ENCODE measurements at regions not wholly inside any gene's neighbourhood (a gene's known extent, or its start where the extent isn't known, plus 50 kb on each side); places are given as distances from the start of the nearest gene placed in this dataset.

GRCh38 chr4:53780736-53781400 is 189.6 kb upstream of the LNX1 start:
- TF ChIP-seq KLF7 (tag by site-specific recombination; IDR thresholded peaks at IDR 0.05; ENCODE audit: borderline replicate concordance) = no peak
- TF ChIP-seq WT1 (tag by site-specific recombination; IDR thresholded peaks at IDR 0.05) = no peak
- TF ChIP-seq ZNF148 (tag by site-specific recombination; IDR thresholded peaks at IDR 0.05; ENCODE audit: borderline replicate concordance) = no peak
- TF ChIP-seq ZNF549 (tag by site-specific recombination; IDR thresholded peaks at IDR 0.05) = no peak
- TF ChIP-seq, protein P1, sequence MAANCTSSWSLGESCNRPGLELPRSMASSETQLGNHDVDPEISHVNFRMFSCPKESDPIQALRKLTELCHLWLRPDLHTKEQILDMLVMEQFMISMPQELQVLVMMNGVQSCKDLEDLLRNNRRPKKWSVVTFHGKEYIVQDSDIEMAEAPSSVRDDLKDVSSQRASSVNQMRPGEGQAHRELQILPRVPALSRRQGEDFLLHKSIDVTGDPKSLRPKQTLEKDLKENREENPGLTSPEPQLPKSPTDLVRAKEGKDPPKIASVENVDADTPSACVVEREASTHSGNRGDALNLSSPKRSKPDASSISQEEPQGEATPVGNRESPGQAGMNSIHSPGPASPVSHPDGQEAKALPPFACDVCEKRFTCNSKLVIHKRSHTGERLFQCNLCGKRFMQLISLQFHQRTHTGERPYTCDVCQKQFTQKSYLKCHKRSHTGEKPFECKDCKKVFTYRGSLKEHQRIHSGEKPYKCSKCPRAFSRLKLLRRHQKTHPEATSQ (tag by site-specific recombination; IDR thresholded peaks at IDR 0.05) = no peak
- TF ChIP-seq ZNF76 (tag by site-specific recombination; IDR thresholded peaks at IDR 0.05; ENCODE audit: borderline replicate concordance, low read depth) = no peak
- TF ChIP-seq ZNF311 (tag by site-specific recombination; IDR thresholded peaks at IDR 0.05; ENCODE audit: borderline replicate concordance) = no peak
- TF ChIP-seq ZNF777 (tag by site-specific recombination; IDR thresholded peaks at IDR 0.05; ENCODE audit: borderline replicate concordance) = no peak
- H3K27ac ChIP-seq (ENCODE audit: extremely low read depth, low read depth, low read length) = no peak overlapping the region
- ChIA-PET CTCF (no interaction called here), POLR2A (no interaction called here)
- H3K9me3 ChIP-seq (ENCODE audit: control insufficient read depth, insufficient read depth, low read depth, low read length) = no peaks in the 10 kb centered on the region
- H3K4me1 ChIP-seq (ENCODE audit: control insufficient read depth, insufficient read depth, low read length) = no peaks in the 10 kb centered on the region
- no peaks in the 10 kb centered on the region for H3K36me3 ChIP-seq (ENCODE audit: control insufficient read depth in 2 of 2, insufficient read depth in 1 of 2, low read length in 2 of 2)
- H3K4me3 ChIP-seq (ENCODE audit: low read depth, low read length) = no peak overlapping the region

DNA sequence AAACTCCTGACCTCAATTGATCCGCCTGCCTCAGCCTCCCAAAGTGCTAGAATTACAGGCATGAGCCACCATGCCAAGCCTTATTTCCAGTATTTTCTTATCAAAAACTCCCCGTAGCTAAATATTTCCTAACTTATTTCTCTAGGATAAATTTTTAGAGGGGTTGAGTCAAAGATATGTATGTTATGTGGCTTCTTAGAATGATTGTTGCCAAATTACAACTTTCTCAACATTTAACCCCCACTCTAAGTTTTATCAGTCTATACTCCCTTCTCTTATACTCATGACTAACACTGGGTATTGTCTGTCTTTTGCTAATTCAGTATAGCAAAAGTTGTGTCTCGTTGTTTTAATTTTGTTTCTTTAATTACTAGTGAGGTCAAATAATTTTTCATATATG is 187.7 kb upstream of the LNX1 start:
- H3K36me3 ChIP-seq (ENCODE audit: control insufficient read depth in 2 of 2, insufficient read depth in 1 of 2, low read length in 2 of 2) = no peaks in the 10 kb centered on the region
- H3K4me3 ChIP-seq (ENCODE audit: low read depth, low read length) = no peak overlapping the region
- TF ChIP-seq WT1 (tag by site-specific recombination; IDR thresholded peaks at IDR 0.05) = no peak
- ChIA-PET POLR2A (no interaction called here), CTCF (no interaction called here)
- no peak overlapping the region for H3K27ac ChIP-seq (ENCODE audit: extremely low read depth, low read depth, low read length)
- no peaks in the 10 kb centered on the region for H3K9me3 ChIP-seq (ENCODE audit: control insufficient read depth, insufficient read depth, low read depth, low read length)
- no peaks in the 10 kb centered on the region for H3K4me1 ChIP-seq (ENCODE audit: control insufficient read depth, insufficient read depth, low read length)

DNA sequence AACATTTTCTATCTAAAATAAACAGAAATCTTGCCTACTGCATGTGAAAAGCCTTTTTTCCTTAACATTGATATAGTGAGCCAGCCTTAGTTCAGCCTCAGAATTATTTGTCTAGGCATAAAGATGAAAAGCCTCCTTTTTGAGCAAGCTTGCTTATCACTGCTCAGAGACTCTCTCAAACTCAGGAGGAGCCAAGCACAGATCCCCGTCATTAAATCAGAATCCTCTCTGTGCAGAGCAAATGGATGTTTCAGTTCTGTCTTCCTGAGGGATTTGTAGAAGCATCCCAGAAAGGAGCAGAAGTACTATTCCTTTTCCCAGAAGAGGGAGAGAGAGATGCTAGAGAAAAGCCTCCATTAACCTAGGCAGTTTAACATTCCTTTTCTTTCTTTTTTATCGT is 186.9 kb upstream of the LNX1 start:
- Histone ChIP-seq H3K9me3 (ENCODE audit: control insufficient read depth, insufficient read depth, low read depth, low read length) (no peaks in the 10 kb centered on the region), H3K27ac (ENCODE audit: extremely low read depth, low read depth, low read length) (no peak overlapping the region), H3K4me1 (ENCODE audit: control insufficient read depth, insufficient read depth, low read length) (no peaks in the 10 kb centered on the region), H3K4me3 (ENCODE audit: low read depth, low read length) (no peak overlapping the region), H3K36me3 (ENCODE audit: control insufficient read depth in 2 of 2, insufficient read depth in 1 of 2, low read length in 2 of 2) (no peaks in the 10 kb centered on the region)
- POLR2A ChIA-PET = no interaction called here
- CTCF ChIA-PET = no interaction called here
- TF ChIP-seq ZNF792 (tag by site-specific recombination; IDR thresholded peaks at IDR 0.05) (no peak), PRDM10 (tag by site-specific recombination; IDR thresholded peaks at IDR 0.05) (no peak), ZSCAN16 (tag by site-specific recombination; IDR thresholded peaks at IDR 0.05) (no peak), ZNF157 (tag by site-specific recombination; IDR thresholded peaks at IDR 0.05) (no peak), ZNF112 (tag by site-specific recombination; IDR thresholded peaks at IDR 0.05) (no peak), ZNF354C (tag by site-specific recombination; IDR thresholded peaks at IDR 0.05; ENCODE audit: borderline replicate concordance, low read depth) (no peak), ZNF433 (tag by site-specific recombination; IDR thresholded peaks at IDR 0.05; ENCODE audit: low read depth) (no peak), ZBTB6 (tag by site-specific recombination; IDR thresholded peaks at IDR 0.05) (no peak), ZNF175 (tag by site-specific recombination; IDR thresholded peaks at IDR 0.05) (no peak), ZNF585B (tag by site-specific recombination; IDR thresholded peaks at IDR 0.05) (no peak), ZNF132 (tag by site-specific recombination; IDR thresholded peaks at IDR 0.05; ENCODE audit: borderline replicate concordance) (no peak)
